ENCODE measurements at regions not wholly inside any gene's neighbourhood (a gene's known extent, or its start where the extent isn't known, plus 50 kb on each side); places are given as distances from the start of the nearest gene placed in this dataset.
A peak's percentile ranks its signal among the peaks of the same experiment; 100 is the strongest.

- Histone ChIP-seq H3K4me3 (ENCODE audit: low read depth, low read length) (no peak overlapping the region), H3K27ac (ENCODE audit: low read depth, low read length) (no peak overlapping the region), H3K9me3 (ENCODE audit: control insufficient read depth, insufficient read depth, low read length) (peaks cover 2% of the 10 kb centered on the region), H3K27me3 (ENCODE audit: control insufficient read depth, insufficient read depth, low read length) (no peaks in the 10 kb centered on the region)
- no peak for TF ChIP-seq CTCF (IDR thresholded peaks at IDR 0.05; ENCODE audit: low read depth, low read length)
- ChIA-PET CTCF (interaction anchor here (1.6 kb wide), 1 partner anchor 345 kb away, joined by 3 read pairs; no protein-coding TSS in a partner anchor), POLR2A (no interaction called here)
- DNase-seq (ENCODE audit: low read depth, low spot score) = no peak
Measured at GRCh38 chr1:221608835-221609320, 133.0 kb downstream of the DUSP10 start.

DNA sequence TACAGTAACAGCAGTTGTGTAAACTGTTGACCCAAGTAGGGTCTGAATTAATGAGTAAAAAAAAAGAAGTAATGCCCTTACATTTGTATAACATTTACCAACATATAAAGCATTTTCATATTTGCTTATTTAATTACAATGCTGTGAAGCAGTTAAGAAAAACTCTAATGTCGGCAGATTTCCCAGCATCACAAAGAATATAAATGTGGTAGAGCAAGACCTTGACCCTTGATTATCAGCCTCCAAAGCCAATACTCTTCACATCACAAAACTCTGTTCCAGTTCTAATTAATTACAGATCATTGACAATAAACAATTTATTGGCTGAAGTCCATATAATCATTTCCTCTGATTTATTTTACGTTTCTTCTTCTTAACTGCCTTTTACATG, 130.2 kb downstream of the DUSP10 start:
- CTCF ChIA-PET = no interaction called here
- Histone ChIP-seq H3K4me3 (ENCODE audit: low read depth, low read length) (no peak overlapping the region), H3K27ac (ENCODE audit: low read depth, low read length) (no peak overlapping the region), H3K27me3 (ENCODE audit: control insufficient read depth, insufficient read depth, low read length) (no peaks in the 10 kb centered on the region), H3K9me3 (ENCODE audit: control insufficient read depth, insufficient read depth, low read length) (peaks cover 2% of the 10 kb centered on the region)
- DNase-seq (ENCODE audit: low read depth, low spot score) = no peak
- POLR2A ChIA-PET = no interaction called here
- TF ChIP-seq CTCF (IDR thresholded peaks at IDR 0.05; ENCODE audit: low read depth, low read length) = no peak

DNA sequence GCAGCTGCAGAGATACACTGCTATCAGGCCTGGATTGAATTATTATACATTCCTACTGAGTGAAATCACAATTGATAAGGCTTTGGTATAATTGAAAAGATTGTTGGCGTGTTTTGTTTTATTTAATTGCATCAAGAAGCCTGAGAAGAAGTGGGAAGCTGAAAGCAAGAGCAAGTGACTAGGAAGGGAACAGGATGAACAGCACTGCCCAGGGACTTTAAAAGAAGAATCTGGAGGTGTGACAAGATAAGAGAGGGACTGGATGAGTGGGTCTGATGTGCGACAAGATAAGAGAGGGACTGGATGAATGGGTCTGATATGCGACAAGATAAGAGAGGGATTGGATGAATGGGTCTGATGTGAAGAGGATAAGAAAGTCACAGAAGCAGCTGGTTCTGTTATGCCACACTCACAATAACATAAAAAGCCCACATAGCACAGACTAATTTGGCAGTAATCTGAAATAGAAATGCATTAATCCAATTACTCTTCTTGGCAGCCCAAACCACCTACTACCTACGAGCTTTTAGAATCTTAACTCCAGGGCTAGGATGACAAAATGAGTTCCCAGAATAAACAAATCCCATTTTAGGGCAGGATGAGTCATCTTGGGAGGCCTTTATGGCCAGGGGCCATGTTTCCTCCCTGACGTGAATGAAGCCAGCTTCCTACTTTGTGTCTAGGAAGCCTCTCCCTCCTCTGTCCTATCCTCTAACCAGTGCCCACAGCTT, 129.7 kb downstream of the DUSP10 start:
- H3K27me3 ChIP-seq (ENCODE audit: control insufficient read depth, insufficient read depth, low read length) = no peaks in the 10 kb centered on the region
- peak; percentile 73 for DNase-seq (ENCODE audit: low read depth, low spot score)
- CTCF ChIA-PET = no interaction called here
- H3K27ac ChIP-seq (ENCODE audit: low read depth, low read length) = no peak overlapping the region
- no peak overlapping the region for H3K4me3 ChIP-seq (ENCODE audit: low read depth, low read length)
- no peaks in the 10 kb centered on the region; the same call in 1 of the 2 replicates for H3K9me3 ChIP-seq (ENCODE audit: control insufficient read depth, insufficient read depth, low read length)
- POLR2A ChIA-PET = no interaction called here
- no peak for TF ChIP-seq CTCF (IDR thresholded peaks at IDR 0.05; ENCODE audit: low read depth, low read length)

DNA sequence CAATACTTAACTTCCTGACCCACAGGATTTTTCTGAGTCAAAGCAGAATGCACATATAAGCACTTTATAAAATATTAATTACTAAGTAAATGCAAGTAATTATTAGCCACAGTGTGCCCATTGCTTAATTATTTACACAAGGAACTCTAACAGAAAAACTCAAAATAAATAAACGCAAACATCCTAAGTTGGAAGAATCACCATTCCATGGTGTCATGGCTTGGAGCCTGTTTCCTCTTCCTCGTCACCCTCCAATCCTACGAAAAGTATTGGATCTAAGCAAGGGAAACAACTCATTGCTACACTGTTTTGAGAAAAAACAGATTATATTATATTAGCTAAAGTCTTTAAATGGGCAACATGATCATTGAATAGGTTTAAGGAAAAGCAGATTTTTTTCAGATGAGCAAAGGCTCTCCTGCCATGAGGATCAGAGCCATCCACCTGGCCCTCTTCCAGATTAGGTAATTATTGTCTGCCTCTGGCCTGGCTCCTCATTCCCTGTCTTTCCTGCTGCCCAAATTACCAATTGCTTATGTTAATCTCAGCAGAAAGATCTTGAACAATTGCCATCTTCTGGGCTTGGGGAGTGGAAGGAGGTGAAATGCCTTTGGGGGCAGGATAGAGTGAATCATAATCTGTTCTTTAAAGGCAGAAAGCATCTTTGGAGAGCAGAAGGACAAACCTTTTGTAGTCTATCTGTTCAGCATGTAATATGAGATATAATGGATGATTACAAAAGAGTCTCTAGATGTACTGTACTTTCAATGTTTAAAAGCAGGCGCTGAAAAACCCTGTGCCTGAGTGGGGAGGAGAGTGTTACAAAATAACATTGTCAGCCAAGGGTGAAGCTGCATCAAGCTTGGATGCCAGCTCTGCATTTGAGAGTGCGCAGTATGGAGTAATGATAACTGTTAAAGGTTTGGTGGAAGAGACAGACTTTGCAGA, 121.2 kb downstream of the DUSP10 start:
- DNase-seq (ENCODE audit: low read depth, low spot score) = no peak
- H3K27me3 ChIP-seq (ENCODE audit: control insufficient read depth, insufficient read depth, low read length) = no peaks in the 10 kb centered on the region
- H3K27ac ChIP-seq (ENCODE audit: low read depth, low read length) = no peak overlapping the region
- ChIA-PET POLR2A (interaction anchor here (0.6 kb wide), 1 partner anchor 1523 kb away, joined by 4 read pairs; the partner anchor contains the start of gene TLR5), CTCF (no interaction called here)
- no peak for TF ChIP-seq CTCF (IDR thresholded peaks at IDR 0.05; ENCODE audit: low read depth, low read length)
- H3K9me3 ChIP-seq (ENCODE audit: control insufficient read depth, insufficient read depth, low read length) = no peaks in the 10 kb centered on the region
- no peak overlapping the region for H3K4me3 ChIP-seq (ENCODE audit: low read depth, low read length)

DNA sequence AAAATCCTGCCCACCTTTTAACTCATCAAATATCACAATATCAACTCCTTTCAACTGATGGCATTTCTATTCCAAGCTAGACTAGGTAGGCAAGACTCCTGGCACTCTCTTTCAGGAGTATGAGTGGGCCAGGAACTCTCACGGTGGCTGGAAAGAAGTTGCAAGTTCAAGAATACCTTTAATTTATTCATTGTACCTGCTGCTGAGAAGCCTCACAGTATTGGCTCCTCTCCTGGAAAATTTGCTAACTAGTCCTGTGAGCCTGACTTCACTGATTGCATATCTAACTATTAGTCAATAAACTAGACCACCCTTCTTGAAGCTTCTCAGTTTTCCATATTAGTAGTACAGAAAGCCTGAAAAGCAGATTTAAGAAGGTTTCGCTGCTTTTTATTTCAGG, 120.2 kb downstream of the DUSP10 start:
- no peaks in the 10 kb centered on the region for H3K27me3 ChIP-seq (ENCODE audit: control insufficient read depth, insufficient read depth, low read length)
- CTCF ChIA-PET = no interaction called here
- H3K9me3 ChIP-seq (ENCODE audit: control insufficient read depth, insufficient read depth, low read length) = no peaks in the 10 kb centered on the region
- no peak for TF ChIP-seq CTCF (IDR thresholded peaks at IDR 0.05; ENCODE audit: low read depth, low read length)
- H3K27ac ChIP-seq (ENCODE audit: low read depth, low read length) = no peak overlapping the region
- H3K4me3 ChIP-seq (ENCODE audit: low read depth, low read length) = no peak overlapping the region
- DNase-seq (ENCODE audit: low read depth, low spot score) = no peak
- POLR2A ChIA-PET = no interaction called here

Measured in AG04450 (cell line).